ENCODE measurements at regions not wholly inside any gene's neighbourhood (a gene's known extent, or its start where the extent isn't known, plus 50 kb on each side); places are given as distances from the start of the nearest gene placed in this dataset.

- no peak for DNase-seq
Observed at GRCh38 chr6:169838346-169839028, 87.1 kb downstream of the ERMARD start.

GRCh38 chr6:169837529-169838250 is 86.3 kb downstream of the ERMARD start:
- no peak for DNase-seq

DNA sequence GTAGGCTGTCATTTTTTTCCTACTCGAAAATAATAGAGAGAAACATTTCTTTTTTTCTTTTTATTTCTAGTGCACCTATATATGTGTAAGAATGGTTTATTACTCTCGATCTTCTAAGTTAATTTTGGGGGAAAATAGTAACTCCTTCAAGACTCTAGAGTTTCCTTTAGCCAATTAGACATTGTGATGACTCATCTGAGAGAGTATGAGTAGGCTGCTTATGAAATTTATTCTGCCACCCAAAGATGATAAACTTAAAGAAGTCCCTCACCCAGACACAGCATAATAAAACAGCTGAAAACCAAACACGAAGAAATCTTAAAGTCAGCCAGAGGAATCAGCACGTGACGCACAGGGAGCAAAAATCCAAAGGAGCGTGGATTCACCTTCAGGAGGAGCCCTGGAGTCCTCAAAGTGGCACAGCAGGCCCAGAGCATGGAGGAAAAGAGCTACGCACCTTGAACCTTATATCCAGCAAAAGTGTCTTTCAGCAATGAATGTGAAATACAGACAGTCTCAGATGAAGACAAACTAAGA is 81.9 kb downstream of the ERMARD start:
- no peak for DNase-seq

DNA sequence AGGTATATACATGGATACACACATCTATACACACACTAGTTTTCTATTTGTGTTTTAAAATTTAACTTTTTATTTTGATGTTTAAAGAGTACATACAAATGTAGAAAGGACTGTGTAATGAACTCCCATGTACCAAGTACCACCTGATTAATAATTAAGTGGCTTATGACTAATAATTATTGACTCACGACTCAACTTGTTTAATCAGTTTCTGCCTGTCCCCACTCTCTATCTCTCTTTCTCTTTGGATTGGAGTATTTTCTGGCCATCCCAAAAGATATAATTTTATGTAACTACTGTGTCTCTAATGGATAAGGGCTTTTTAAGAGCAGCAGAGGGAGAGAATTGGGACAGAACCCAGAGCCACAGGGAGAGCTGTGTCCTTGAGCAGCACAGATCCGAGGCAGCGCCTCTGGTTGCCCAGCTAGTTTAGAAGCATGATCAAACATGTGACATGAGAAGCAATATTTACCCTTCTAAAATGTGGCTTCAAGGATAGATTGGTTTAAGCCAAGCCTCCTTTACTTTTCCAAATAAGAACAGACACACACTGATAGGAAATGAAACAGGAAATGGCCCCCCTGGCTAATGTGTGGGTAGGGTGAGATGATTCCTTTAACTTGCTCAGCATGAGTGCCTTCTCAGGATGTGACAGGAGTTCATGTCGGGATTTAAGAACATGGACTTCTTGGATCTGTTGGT is 81.0 kb downstream of the ERMARD start:
- DNase-seq, result no peak

- peak; percentile 72 to 80 for DNase-seq
Observed at GRCh38 chr6:169831450-169832246, 80.2 kb downstream of the ERMARD start.

Data from stimulated activated CD4-positive, alpha-beta T cell treated with anti-CD3 and anti-CD28 coated beads, Interleukin-2, amount 100 ng/mL, for 48 hours (primary cell).